GM23338 (cell line): ENCODE measurements at regions not wholly inside any gene's neighbourhood (a gene's known extent, or its start where the extent isn't known, plus 50 kb on each side); places are given as distances from the start of the nearest gene placed in this dataset.

Experiments
- ATAC-seq: fragments of 200-7000 bp; cut with Tn5 transposase; 3 replicates; pipeline ENCODE4 v1.9.1; 2020
- DNase-seq: peaks from one replicate; pipeline ENCODE4 v3.0.0-alpha.2; 2015; ENCODE audit warnings: low spot score
- H2AFZ ChIP-seq: fragments of 200-600 bp; sonication (generic); 2 replicates; pipeline ENCODE4 v1.8.0; 2016; ENCODE audit warnings: antibody characterized with exemption, mild to moderate bottlenecking, moderate library complexity
- H3F3A ChIP-seq: fragments of 200-600 bp; sonication (generic); replicated peaks from 2 replicates; pipeline ENCODE4 v1.8.0; 2017; ENCODE audit warnings: antibody characterized with exemption, mixed run types, low read depth
- H3K27ac ChIP-seq: fragments of 200-600 bp; sonication (generic); 2 replicates; pipeline ENCODE4 v1.6.1; 2016; ENCODE audit warnings: low read depth
- H3K27me3 ChIP-seq: fragments of 200-600 bp; sonication (generic); 2 replicates; pipeline ENCODE4 v1.8.0; 2016; ENCODE audit warnings: mild to moderate bottlenecking, mixed run types, moderate library complexity; ENCODE audit not compliant: insufficient read depth
- H3K36me3 ChIP-seq: fragments of 200-600 bp; sonication (generic); 2 replicates; pipeline ENCODE4 v1.8.0; 2016; ENCODE audit warnings: mild to moderate bottlenecking; ENCODE audit not compliant: insufficient read depth
- H3K4me1 ChIP-seq: fragments of 200-600 bp; sonication (generic); 2 replicates; pipeline ENCODE4 v1.8.0; 2016; ENCODE audit warnings: mild to moderate bottlenecking, moderate library complexity; ENCODE audit not compliant: insufficient read depth
- H3K4me2 ChIP-seq: fragments of 200-600 bp; sonication (generic); 2 replicates; pipeline ENCODE4 v1.7.1; 2017; ENCODE audit warnings: mixed run types
- H3K4me3 ChIP-seq: fragments of 200-600 bp; sonication (generic); 2 replicates; pipeline ENCODE4 v1.6.1; 2016; ENCODE audit warnings: mixed run types
- H3K79me2 ChIP-seq: fragments of 200-600 bp; sonication (generic); replicated peaks from 2 replicates; pipeline ENCODE4 v1.8.0; 2017; ENCODE audit warnings: mild to moderate bottlenecking; ENCODE audit not compliant: insufficient read depth
- H3K9me2 ChIP-seq: fragments of 200-600 bp; sonication (generic); 2 replicates; pipeline ENCODE4 v1.8.0; 2017; ENCODE audit not compliant: insufficient read depth
- H4K20me1 ChIP-seq: fragments of 200-600 bp; sonication (generic); replicated peaks from 2 replicates; pipeline ENCODE4 v1.8.0; 2017; ENCODE audit warnings: mild to moderate bottlenecking; ENCODE audit not compliant: insufficient read depth
- H3K27ac Mint-ChIP-seq: 2 replicates; pipeline ENCODE4 v1.8.0; 2020; ENCODE audit warnings: inconsistent platforms, mild to moderate bottlenecking, moderate library complexity, mixed read lengths
- H3K27me3 Mint-ChIP-seq: 3 replicates; pipeline ENCODE4 v1.8.0; 2022; ENCODE audit warnings: low read depth, mild to moderate bottlenecking, moderate library complexity, mixed read lengths, inconsistent platforms; ENCODE audit not compliant: insufficient read depth, poor library complexity
- H3K36me3 Mint-ChIP-seq: 3 replicates; pipeline ENCODE4 v1.8.0; 2021; ENCODE audit warnings: low read depth, mild to moderate bottlenecking, inconsistent platforms, moderate library complexity, mixed read lengths
- H3K4me1 Mint-ChIP-seq: 3 replicates; pipeline ENCODE4 v1.8.0; 2020; ENCODE audit warnings: mild to moderate bottlenecking, inconsistent platforms, mixed read lengths
- H3K4me3 Mint-ChIP-seq: 3 replicates; pipeline ENCODE4 v1.8.0; 2021; ENCODE audit warnings: moderate library complexity, mild to moderate bottlenecking, inconsistent platforms, mixed read lengths
- H3K9me3 Mint-ChIP-seq: 3 replicates; pipeline ENCODE4 v1.8.0; 2020; ENCODE audit warnings: moderate library complexity, mild to moderate bottlenecking, inconsistent platforms, mixed read lengths
- CREB1 ChIP-seq: fragments of 250-450 bp; sonication (Bioruptor Pico); IDR thresholded peaks from 2 replicates; pipeline ENCODE4 v1.5.0; 2020; ENCODE audit warnings: low read depth, mild to moderate bottlenecking, moderate library complexity
- CTCF ChIP-seq, 2 experiments: fragments of 200-600 bp in 1 of 2; sonication (generic) in 1 of 2; conservative IDR thresholded peaks; 2 replicates each; pipeline versions ENCODE4 v1.5.1 to v1.6.1; 2016 to 2017; ENCODE audit warnings: antibody characterized with exemption in 2 of 2, low read depth in 2 of 2, mild to moderate bottlenecking in 2 of 2, moderate library complexity in 1 of 2
- JUNB ChIP-seq: IDR thresholded peaks from one replicate; pipeline ENCODE4 v1.6.1; 2016; ENCODE audit warnings: antibody characterized with exemption; ENCODE audit not compliant: unreplicated experiment
- REST ChIP-seq: IDR thresholded peaks from one replicate; pipeline ENCODE4 v1.6.1; 2018; ENCODE audit warnings: antibody characterized with exemption; ENCODE audit not compliant: unreplicated experiment
- ZNF114 ChIP-seq: fragments of 250-450 bp; sonication (Bioruptor Pico); IDR thresholded peaks from 2 replicates; pipeline ENCODE4 v1.5.0; 2020; ENCODE audit warnings: mild to moderate bottlenecking, moderate library complexity
- ZNF331 ChIP-seq: fragments of 250-450 bp; sonication (Bioruptor Pico); IDR thresholded peaks from 2 replicates; pipeline ENCODE4 v1.5.0; 2020; ENCODE audit warnings: low read depth, mild to moderate bottlenecking, moderate library complexity
- TF ChIP-seq, protein P1 (sequence below): IDR thresholded peaks from 2 replicates; pipeline ENCODE4 v1.6.1; 2016; ENCODE audit warnings: antibody characterized with exemption

- no peak for TF ChIP-seq REST
- TF ChIP-seq ZNF114, result no peak
These were observed 138.8 kb downstream of the AASDHPPT start (continued) for GRCh38 chr11:106216281-106216680.

- no peak overlapping the region for H3K4me2 ChIP-seq
- H3K36me3 Mint-ChIP-seq, result peaks cover 6% of the 10 kb centered on the region
These were observed 140.0 kb downstream of the AASDHPPT start for GRCh38 chr11:106217456-106217855.

More at GRCh38 chr11:106217456-106217855, 140.0 kb downstream of the AASDHPPT start:
- Mint-ChIP-seq H3K27ac (no peak overlapping the region), H3K4me3 (no peak overlapping the region), H3K27me3 (no peaks in the 10 kb centered on the region), H3K9me3 (peaks cover 21% of the 10 kb centered on the region), H3K4me1 (no peaks in the 10 kb centered on the region)
- Histone ChIP-seq H3K4me3 (no peak overlapping the region), H3K4me1 (no peaks in the 10 kb centered on the region), H3F3A (no peaks in the 10 kb centered on the region), H3K36me3 (peaks cover 2% of the 10 kb centered on the region; the same call in 1 of the 2 replicates), H3K27ac (no peak overlapping the region), H2AFZ (no peak overlapping the region), H3K9me2 (peaks cover 7% of the 10 kb centered on the region; the same call in 1 of the 2 replicates), H3K27me3 (no peaks in the 10 kb centered on the region), H4K20me1 (no peaks in the 10 kb centered on the region), H3K79me2 (no peaks in the 10 kb centered on the region)
- no peak for DNase-seq
- no peak for ATAC-seq
- TF ChIP-seq ZNF331 (CRISPR knock-in tag) (no peak), JUNB (no peak), ZNF114 (no peak), CREB1 (CRISPR knock-in tag) (no peak), CTCF (conservative IDR thresholded peaks at IDR 0.05; ENCODE audit: low read depth in 2 of 2) (no peak)
- TF ChIP-seq, protein P1, sequence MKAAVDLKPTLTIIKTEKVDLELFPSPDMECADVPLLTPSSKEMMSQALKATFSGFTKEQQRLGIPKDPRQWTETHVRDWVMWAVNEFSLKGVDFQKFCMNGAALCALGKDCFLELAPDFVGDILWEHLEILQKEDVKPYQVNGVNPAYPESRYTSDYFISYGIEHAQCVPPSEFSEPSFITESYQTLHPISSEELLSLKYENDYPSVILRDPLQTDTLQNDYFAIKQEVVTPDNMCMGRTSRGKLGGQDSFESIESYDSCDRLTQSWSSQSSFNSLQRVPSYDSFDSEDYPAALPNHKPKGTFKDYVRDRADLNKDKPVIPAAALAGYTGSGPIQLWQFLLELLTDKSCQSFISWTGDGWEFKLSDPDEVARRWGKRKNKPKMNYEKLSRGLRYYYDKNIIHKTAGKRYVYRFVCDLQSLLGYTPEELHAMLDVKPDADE, result no peak
